H9 (cell line): ENCODE measurements at regions not wholly inside any gene's neighbourhood (a gene's known extent, or its start where the extent isn't known, plus 50 kb on each side); places are given as distances from the start of the nearest gene placed in this dataset.

Source experiments
- DNase-seq: peaks from one replicate; pipeline ENCODE4 v3.0.0-alpha.2; 2017
- H2AFZ ChIP-seq: one replicate; pipeline ENCODE4 v1.6.1; 2013; ENCODE audit warnings: mild to moderate bottlenecking, low read length, control low read depth, moderate library complexity
- H2AK5ac ChIP-seq: 2 replicates; pipeline ENCODE4 v1.6.1; 2013; ENCODE audit warnings: low read length, control low read depth, mixed read lengths; ENCODE audit not compliant: insufficient read length
- H2BK120ac ChIP-seq: one replicate; pipeline ENCODE4 v1.6.1; 2013; ENCODE audit warnings: low read depth, mild to moderate bottlenecking, low read length, control low read depth, inconsistent platforms; ENCODE audit not compliant: poor library complexity, severe bottlenecking
- H2BK12ac ChIP-seq: 2 replicates; pipeline ENCODE4 v1.6.1; 2013; ENCODE audit warnings: low read length, control low read depth, mixed read lengths, low read depth; ENCODE audit not compliant: insufficient read length
- H2BK15ac ChIP-seq: 2 replicates; pipeline ENCODE4 v1.6.1; 2013; ENCODE audit warnings: low read depth, low read length, control low read depth
- H2BK20ac ChIP-seq: one replicate; pipeline ENCODE4 v1.6.1; 2013; ENCODE audit warnings: low read depth, mild to moderate bottlenecking, low read length, control low read depth, inconsistent platforms; ENCODE audit not compliant: poor library complexity, severe bottlenecking
- H2BK5ac ChIP-seq: 2 replicates; pipeline ENCODE4 v1.6.1; 2013; ENCODE audit warnings: low read length, control low read depth, mixed read lengths; ENCODE audit not compliant: insufficient read length
- H3K14ac ChIP-seq: 2 replicates; pipeline ENCODE4 v1.6.1; 2013; ENCODE audit warnings: low read length, control low read depth; ENCODE audit not compliant: insufficient read depth
- H3K18ac ChIP-seq: 2 replicates; pipeline ENCODE4 v1.6.1; 2013; ENCODE audit warnings: low read depth, mild to moderate bottlenecking, mixed read lengths, low read length, control low read depth; ENCODE audit not compliant: insufficient read length
- H3K23ac ChIP-seq: 2 replicates; pipeline ENCODE4 v1.6.1; 2013; ENCODE audit warnings: low read length, control low read depth, mixed read lengths, low read depth; ENCODE audit not compliant: insufficient read length
- H3K23me2 ChIP-seq: 2 replicates; pipeline ENCODE4 v1.6.1; 2013; ENCODE audit warnings: low read depth, mild to moderate bottlenecking, mixed read lengths, low read length, control low read depth; ENCODE audit not compliant: insufficient read length, poor library complexity, severe bottlenecking
- H3K27ac ChIP-seq: 2 replicates; pipeline ENCODE4 v1.5.1; 2013; ENCODE audit warnings: low read length, control low read depth, mixed read lengths, low read depth; ENCODE audit not compliant: insufficient read length
- H3K27me3 ChIP-seq: 2 replicates; pipeline ENCODE4 v1.6.1; 2013; ENCODE audit warnings: low read length, control low read depth, inconsistent platforms; ENCODE audit not compliant: insufficient read depth
- H3K4ac ChIP-seq: 2 replicates; pipeline ENCODE4 v1.6.1; 2013; ENCODE audit warnings: low read depth, mild to moderate bottlenecking, control low read depth, inconsistent platforms, low read length, moderate library complexity
- H3K4me1 ChIP-seq: 2 replicates; pipeline ENCODE4 v1.6.1; 2013; ENCODE audit warnings: low read length, control low read depth, inconsistent platforms; ENCODE audit not compliant: insufficient read depth
- H3K4me2 ChIP-seq: 2 replicates; pipeline ENCODE4 v1.6.1; 2013; ENCODE audit warnings: low read length, control low read depth, mixed read lengths; ENCODE audit not compliant: insufficient read length, insufficient read depth
- H3K56ac ChIP-seq: 2 replicates; pipeline ENCODE4 v1.6.1; 2013; ENCODE audit warnings: low read depth, mild to moderate bottlenecking, mixed read lengths, low read length, control low read depth; ENCODE audit not compliant: insufficient read length
- H3K79me1 ChIP-seq: 2 replicates; pipeline ENCODE4 v1.6.1; 2013; ENCODE audit warnings: low read depth, mild to moderate bottlenecking, moderate library complexity, low read length, control low read depth, inconsistent platforms; ENCODE audit not compliant: insufficient read depth, poor library complexity, severe bottlenecking
- H3K79me2 ChIP-seq: 2 replicates; pipeline ENCODE4 v1.6.1; 2013; ENCODE audit warnings: low read length, control low read depth, inconsistent platforms; ENCODE audit not compliant: insufficient read depth
- H3K9ac ChIP-seq: 2 replicates; pipeline ENCODE4 v1.6.1; 2013; ENCODE audit warnings: low read length, control low read depth, mixed read lengths; ENCODE audit not compliant: insufficient read length; ENCODE audit errors: extremely low read depth
- H3K9me3 ChIP-seq: one replicate; pipeline ENCODE4 v1.6.1; 2013; ENCODE audit warnings: low read depth, low read length, inconsistent platforms; ENCODE audit not compliant: control insufficient read depth
- H3T11ph ChIP-seq: one replicate; pipeline ENCODE4 v1.6.1; 2013; ENCODE audit warnings: mild to moderate bottlenecking, low read length, control low read depth, inconsistent platforms
- H4K20me1 ChIP-seq: one replicate; pipeline ENCODE4 v1.6.1; 2013; ENCODE audit not compliant: control insufficient read depth, insufficient read length, insufficient read depth
- H4K5ac ChIP-seq: 2 replicates; pipeline ENCODE4 v1.6.1; 2013; ENCODE audit warnings: low read depth, mild to moderate bottlenecking, mixed read lengths, low read length, control low read depth; ENCODE audit not compliant: insufficient read length
- H4K8ac ChIP-seq: replicated peaks from 2 replicates; pipeline ENCODE4 v1.6.1; 2013; ENCODE audit warnings: low read length, control low read depth, mixed read lengths, low read depth; ENCODE audit not compliant: insufficient read length
- H4K91ac ChIP-seq: 2 replicates; pipeline ENCODE4 v1.6.1; 2013; ENCODE audit warnings: low read depth, mild to moderate bottlenecking, moderate library complexity, mixed read lengths, low read length, control low read depth; ENCODE audit not compliant: insufficient read length
- H3K27ac Mint-ChIP-seq, 3 experiments: 2 replicates in 2 of 3; 3 replicates in 1 of 3; pipeline ENCODE4 v1.8.0; 2020 to 2021; ENCODE audit warnings: mixed read lengths in 3 of 3, mild to moderate bottlenecking in 1 of 3, moderate library complexity in 1 of 3
- H3K27me3 Mint-ChIP-seq: 2 replicates; pipeline ENCODE4 v1.8.0; 2021; ENCODE audit warnings: low read depth, mild to moderate bottlenecking, moderate library complexity, mixed read lengths
- H3K36me3 Mint-ChIP-seq, 3 experiments: 2 replicates in 2 of 3; 3 replicates in 1 of 3; pipeline ENCODE4 v1.8.0; 2020 to 2021; ENCODE audit warnings: low read depth in 3 of 3, mixed read lengths in 3 of 3; ENCODE audit not compliant: insufficient read depth in 1 of 3
- H3K4me1 Mint-ChIP-seq, 2 experiments: 2 replicates each; pipeline ENCODE4 v1.8.0; 2020; ENCODE audit warnings: mixed read lengths in 2 of 2
- H3K4me3 Mint-ChIP-seq, 2 experiments: 2 replicates in 1 of 2; 3 replicates in 1 of 2; pipeline ENCODE4 v1.8.0; 2020 to 2021; ENCODE audit warnings: mild to moderate bottlenecking in 2 of 2, mixed read lengths in 2 of 2, moderate library complexity in 1 of 2
- H3K9me3 Mint-ChIP-seq, 2 experiments: 2 replicates in 1 of 2; 3 replicates in 1 of 2; pipeline ENCODE4 v1.8.0; 2020; ENCODE audit warnings: mild to moderate bottlenecking in 2 of 2, mixed read lengths in 2 of 2, moderate library complexity in 1 of 2
- CTCF ChIP-seq: fragments of 200-600 bp; sonication (generic); conservative IDR thresholded peaks from 3 replicates; pipeline ENCODE4 v1.8.0; 2021; ENCODE audit warnings: antibody characterized with exemption, mild to moderate bottlenecking
- whole genome bisulfite sequencing: extraction: QIAGEN DNeasy Blood & Tissue Kit; methylation state at CpG from one replicate; pipeline ENCODE4 v1.1.7; 2013; ENCODE audit warnings: missing lambda C conversion rate, low lambda C conversion rate, mixed read lengths; ENCODE audit not compliant: insufficient read length; ENCODE audit errors: extremely low coverage; 5-methylcytosine and 5-hydroxymethylcytosine counted together

GRCh38 chr17:31692632-31693031, 166.4 kb downstream of the COPRS start:
- no peak overlapping the region for H3T11ph ChIP-seq
- H2BK120ac ChIP-seq = no peak overlapping the region
- H4K91ac ChIP-seq = no peak overlapping the region
- H3K9ac ChIP-seq = no peak overlapping the region
- H3K23ac ChIP-seq = no peak overlapping the region
- no peaks in the 10 kb centered on the region for H3K36me3 Mint-ChIP-seq
- no peak overlapping the region for H3K18ac ChIP-seq
- no peaks in the 10 kb centered on the region for H3K4me1 ChIP-seq
- no peak overlapping the region for H3K56ac ChIP-seq
- no peak overlapping the region for H3K4ac ChIP-seq
- no peak overlapping the region for H2AFZ ChIP-seq
- no peaks in the 10 kb centered on the region for H3K9me3 Mint-ChIP-seq
- DNase-seq = no peak
- H3K27me3 ChIP-seq = no peaks in the 10 kb centered on the region
- no peak overlapping the region for H2BK12ac ChIP-seq
- H3K4me3 Mint-ChIP-seq = no peak overlapping the region
- H4K8ac ChIP-seq = no peak overlapping the region
- no peak overlapping the region for H2BK15ac ChIP-seq
- H4K20me1 ChIP-seq = no peaks in the 10 kb centered on the region
- no peaks in the 10 kb centered on the region for H3K9me3 ChIP-seq
- TF ChIP-seq CTCF = no peak
- no peak overlapping the region for H2BK20ac ChIP-seq
- no peaks in the 10 kb centered on the region for H3K79me1 ChIP-seq
- H4K5ac ChIP-seq = no peak overlapping the region
- no peak overlapping the region for H3K27ac Mint-ChIP-seq
- WGBS = no CpG with 5 or more reads among the region's 7 CpGs
- no peak overlapping the region for H2AK5ac ChIP-seq
- H3K27ac ChIP-seq = no peak overlapping the region
- H3K23me2 ChIP-seq = no peaks in the 10 kb centered on the region
- H2BK5ac ChIP-seq = no peak overlapping the region
- H3K27me3 Mint-ChIP-seq = no peaks in the 10 kb centered on the region
- peaks cover 11 to 19% of the 10 kb centered on the region in 2 experiments for H3K4me1 Mint-ChIP-seq
- no peaks in the 10 kb centered on the region for H3K79me2 ChIP-seq
- H3K4me2 ChIP-seq = no peak overlapping the region
- no peak overlapping the region for H3K14ac ChIP-seq
